SK-N-SH treated with all-trans-retinoic acid at 6 μM for 48 hours (cell line): ENCODE measurements at regions not wholly inside any gene's neighbourhood (a gene's known extent, or its start where the extent isn't known, plus 50 kb on each side); places are given as distances from the start of the nearest gene placed in this dataset.

Experiments used
- ATAC-seq: fragments of 200-7000 bp; cut with Tn5 transposase; 3 replicates; pipeline ENCODE4 v1.9.1; 2020; ENCODE audit warnings: mild to moderate bottlenecking, moderate library complexity
- ARNTL ChIP-seq: fragments of 450-650 bp; formaldehyde crosslinking; IDR thresholded peaks from 2 replicates; pipeline ENCODE4 v1.5.0; 2020; ENCODE audit warnings: low read depth, mild to moderate bottlenecking, moderate library complexity, borderline replicate concordance
- BACH2 ChIP-seq: fragments of 250-450 bp; sonication (Bioruptor Pico); IDR thresholded peaks from 2 replicates; pipeline ENCODE4 v1.9.0; 2021; ENCODE audit warnings: mild to moderate bottlenecking, borderline replicate concordance
- CREB5 ChIP-seq: fragments of 250-450 bp; sonication (Bioruptor Pico); IDR thresholded peaks from 2 replicates; pipeline ENCODE4 v1.5.1; 2020; ENCODE audit warnings: low read depth, mild to moderate bottlenecking, moderate library complexity
- CSDC2 ChIP-seq: fragments of 250-450 bp; sonication (Bioruptor Pico); IDR thresholded peaks from 2 replicates; pipeline ENCODE4 v1.5.0; 2020; ENCODE audit warnings: mild to moderate bottlenecking, moderate library complexity
- CSRNP3 ChIP-seq: fragments of 250-450 bp; sonication (Bioruptor Pico); IDR thresholded peaks from 2 replicates; pipeline ENCODE4 v1.5.1; 2021; ENCODE audit warnings: mild to moderate bottlenecking, moderate library complexity
- GLIS3 ChIP-seq: fragments of 250-450 bp; sonication (Bioruptor Pico); IDR thresholded peaks from 2 replicates; pipeline ENCODE4 v1.5.0; 2020; ENCODE audit warnings: mild to moderate bottlenecking, moderate library complexity
- ISL1 ChIP-seq: fragments of 250-450 bp; sonication (Bioruptor Pico); IDR thresholded peaks from 2 replicates; pipeline ENCODE4 v2.1.2; 2022; ENCODE audit warnings: mild to moderate bottlenecking, moderate library complexity
- OSR1 ChIP-seq: fragments of 250-450 bp; sonication (Bioruptor Pico); IDR thresholded peaks from 2 replicates; pipeline ENCODE4 v1.8.0; 2022; ENCODE audit warnings: moderate library complexity, mild to moderate bottlenecking, inconsistent platforms
- PATZ1 ChIP-seq: fragments of 250-450 bp; sonication (Bioruptor Pico); IDR thresholded peaks from 2 replicates; pipeline ENCODE4 v1.8.0; 2020; ENCODE audit warnings: mild to moderate bottlenecking, moderate library complexity, borderline replicate concordance
- POU6F1 ChIP-seq: fragments of 250-450 bp; sonication (Bioruptor Pico); IDR thresholded peaks from 2 replicates; pipeline ENCODE4 v1.8.0; 2021; ENCODE audit warnings: low read depth, mild to moderate bottlenecking, moderate library complexity, borderline replicate concordance
- PPARA ChIP-seq: fragments of 250-450 bp; sonication (Bioruptor Pico); IDR thresholded peaks from 2 replicates; pipeline ENCODE4 v1.5.0; 2020; ENCODE audit warnings: mild to moderate bottlenecking, borderline replicate concordance
- RARB ChIP-seq: fragments of 250-450 bp; sonication (Bioruptor Pico); IDR thresholded peaks from 2 replicates; pipeline ENCODE4 v1.8.0; 2021; ENCODE audit warnings: mild to moderate bottlenecking, moderate library complexity
- SNAI2 ChIP-seq: fragments of 250-450 bp; sonication (Bioruptor Pico); IDR thresholded peaks from 2 replicates; pipeline ENCODE4 v1.5.0; 2020; ENCODE audit warnings: mild to moderate bottlenecking, moderate library complexity
- TCF4 ChIP-seq: fragments of 250-450 bp; sonication (Bioruptor Pico); IDR thresholded peaks from 2 replicates; pipeline ENCODE4 v1.8.0; 2021; ENCODE audit warnings: mild to moderate bottlenecking, moderate library complexity, borderline replicate concordance
- TOX ChIP-seq: fragments of 250-450 bp; sonication (Bioruptor Pico); IDR thresholded peaks from 2 replicates; pipeline ENCODE4 v1.8.0; 2021; ENCODE audit warnings: mild to moderate bottlenecking, moderate library complexity, borderline replicate concordance
- TSHZ2 ChIP-seq: fragments of 250-450 bp; sonication (Bioruptor Pico); IDR thresholded peaks from 2 replicates; pipeline ENCODE4 v1.5.0; 2020; ENCODE audit warnings: mild to moderate bottlenecking, moderate library complexity
- ZFP30 ChIP-seq: fragments of 450-650 bp; formaldehyde crosslinking; IDR thresholded peaks from 2 replicates; pipeline ENCODE4 v1.5.0; 2022; ENCODE audit warnings: mild to moderate bottlenecking, moderate library complexity
- ZNF565 ChIP-seq: fragments of 450-650 bp; formaldehyde crosslinking; conservative IDR thresholded peaks from 2 replicates; pipeline ENCODE4 v1.5.0; 2020; ENCODE audit warnings: low read depth, mild to moderate bottlenecking, moderate library complexity
- ZNF70 ChIP-seq: fragments of 450-650 bp; formaldehyde crosslinking; IDR thresholded peaks from 2 replicates; pipeline ENCODE4 v1.5.0; 2020; ENCODE audit warnings: mild to moderate bottlenecking, moderate library complexity

GRCh38 chr12:59381106-59381505 lies 214.7 kb upstream of the SLC16A7 start:
- TF ChIP-seq RARB (CRISPR knock-in tag) (no peak), ZNF565 (CRISPR knock-in tag) (no peak), CREB5 (CRISPR knock-in tag) (no peak), POU6F1 (CRISPR knock-in tag) (no peak), OSR1 (CRISPR knock-in tag) (no peak), ISL1 (CRISPR knock-in tag) (no peak), TCF4 (no peak), PPARA (CRISPR knock-in tag) (no peak), GLIS3 (no peak), TSHZ2 (CRISPR knock-in tag) (no peak), ZNF70 (CRISPR knock-in tag) (no peak), CSRNP3 (no peak), TOX (CRISPR knock-in tag) (no peak), PATZ1 (CRISPR knock-in tag) (no peak), SNAI2 (CRISPR knock-in tag) (no peak), CSDC2 (CRISPR knock-in tag) (no peak), ZFP30 (CRISPR knock-in tag) (no peak), BACH2 (CRISPR knock-in tag) (no peak), ARNTL (CRISPR knock-in tag) (no peak)

GRCh38 chr12:59375633-59376032 lies 220.2 kb upstream of the SLC16A7 start:
- ATAC-seq: no peak
- TF ChIP-seq ZNF70 (CRISPR knock-in tag) (no peak), CSRNP3 (no peak), TSHZ2 (CRISPR knock-in tag) (no peak)

More at GRCh38 chr12:59381106-59381505, 214.7 kb upstream of the SLC16A7 start:
- ATAC-seq: no peak
